SK-N-DZ (cell line): ENCODE measurements at regions not wholly inside any gene's neighbourhood (a gene's known extent, or its start where the extent isn't known, plus 50 kb on each side); places are given as distances from the start of the nearest gene placed in this dataset.
"Not testable (repeated sequence)": the region's sequence is repeated elsewhere in the genome, so short reads cannot be mapped to it uniquely, and the experiment has no call there.

Source experiments
- DNase-seq: peaks from one replicate; pipeline ENCODE4 v3.0.0-alpha.2; 2015; ENCODE audit warnings: low spot score

DNA sequence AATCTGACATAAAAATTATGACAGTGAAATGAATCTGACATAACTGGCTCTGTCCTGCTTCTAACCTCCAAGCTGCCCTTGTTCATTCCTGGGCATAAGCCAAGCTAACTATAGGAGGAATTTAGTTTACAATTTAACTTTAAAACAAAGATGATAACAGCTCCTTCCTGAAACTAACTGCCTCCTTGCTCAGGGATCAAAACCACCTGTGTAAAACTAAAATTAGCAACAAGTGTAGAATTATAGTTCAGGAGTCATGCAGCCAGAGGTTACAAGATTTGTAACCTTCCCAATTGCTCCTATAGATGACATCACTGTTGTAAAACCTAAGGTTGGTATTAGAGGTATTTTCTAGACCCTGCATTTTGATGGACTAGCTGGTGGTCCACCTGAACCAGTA lies 256.4 kb upstream of the POM121L12 start:
- DNase-seq, result no peak

DNA sequence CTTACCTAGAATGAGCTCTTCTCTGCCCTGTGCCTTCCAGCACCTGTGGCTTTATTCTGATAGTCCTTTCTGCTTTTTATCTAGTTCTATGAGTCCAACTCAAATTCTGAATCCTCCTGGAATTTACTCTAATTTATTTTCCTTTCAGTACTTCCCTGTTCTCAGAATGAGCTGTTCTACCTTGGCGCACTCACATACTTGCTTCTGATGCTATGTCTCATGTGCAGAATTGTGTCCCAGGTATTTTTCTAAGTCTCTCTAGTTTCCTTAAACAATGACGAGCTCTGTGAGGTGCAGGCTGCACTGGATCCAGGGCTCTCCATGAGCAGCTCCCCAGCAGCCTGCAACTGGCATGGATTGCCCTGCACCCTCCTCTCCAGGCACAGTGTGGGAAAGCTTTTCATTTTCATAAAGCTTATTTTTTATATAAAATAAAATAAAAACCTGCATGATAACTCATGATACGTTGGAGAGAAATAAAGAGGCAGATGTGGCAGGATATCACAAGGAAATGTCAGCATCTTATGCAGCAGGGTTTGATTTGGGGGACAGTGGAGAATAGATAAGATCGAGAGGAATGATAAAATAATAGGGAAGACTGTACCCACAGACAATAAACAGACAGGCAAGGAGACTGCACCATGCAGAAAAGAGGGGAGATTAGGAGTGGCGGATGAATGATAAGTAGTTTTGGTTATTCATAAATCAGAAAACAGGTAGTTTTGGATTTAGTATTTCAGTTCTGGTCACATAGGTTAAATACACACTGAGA lies 258.2 kb upstream of the POM121L12 start:
- DNase-seq, result no peak

DNA sequence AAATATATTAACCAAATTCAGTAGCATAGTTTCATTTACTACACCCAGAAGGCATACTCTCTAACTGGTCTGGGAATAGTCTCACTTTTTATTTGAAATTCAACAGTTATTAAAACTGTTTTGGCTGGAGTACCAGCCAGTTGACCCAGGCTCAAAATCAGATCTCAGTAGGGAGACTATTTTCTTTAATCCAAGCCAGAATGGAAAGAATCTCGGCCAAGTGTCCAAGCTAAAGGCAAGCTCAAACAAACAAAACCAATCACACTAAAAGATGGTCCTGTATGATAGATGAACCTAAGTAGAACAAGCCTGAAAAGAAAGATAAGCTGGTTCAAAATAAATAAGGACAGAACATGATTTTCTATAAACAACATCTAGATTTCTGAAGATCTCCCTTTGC lies 259.6 kb upstream of the POM121L12 start:
- no peak for DNase-seq

DNA sequence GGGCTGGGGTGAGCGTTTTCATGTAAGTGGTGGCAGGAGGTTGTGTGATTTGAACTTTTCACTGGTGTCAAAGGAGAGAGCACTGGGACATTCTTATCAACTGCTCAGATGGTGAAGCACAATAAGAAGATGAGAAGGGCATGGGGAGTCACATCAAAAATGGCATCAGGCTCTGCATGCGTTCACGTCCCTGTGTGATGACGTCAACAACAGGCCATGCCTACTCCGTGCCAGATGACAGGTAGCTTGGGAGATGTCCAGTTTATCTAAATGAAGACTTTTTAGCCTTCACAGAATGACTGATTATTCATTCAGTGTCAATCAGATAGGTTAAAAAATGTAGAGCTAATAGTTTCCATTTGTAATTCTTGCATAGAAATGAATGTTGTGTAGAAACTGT lies 264.3 kb upstream of the POM121L12 start:
- no peak for DNase-seq

DNA sequence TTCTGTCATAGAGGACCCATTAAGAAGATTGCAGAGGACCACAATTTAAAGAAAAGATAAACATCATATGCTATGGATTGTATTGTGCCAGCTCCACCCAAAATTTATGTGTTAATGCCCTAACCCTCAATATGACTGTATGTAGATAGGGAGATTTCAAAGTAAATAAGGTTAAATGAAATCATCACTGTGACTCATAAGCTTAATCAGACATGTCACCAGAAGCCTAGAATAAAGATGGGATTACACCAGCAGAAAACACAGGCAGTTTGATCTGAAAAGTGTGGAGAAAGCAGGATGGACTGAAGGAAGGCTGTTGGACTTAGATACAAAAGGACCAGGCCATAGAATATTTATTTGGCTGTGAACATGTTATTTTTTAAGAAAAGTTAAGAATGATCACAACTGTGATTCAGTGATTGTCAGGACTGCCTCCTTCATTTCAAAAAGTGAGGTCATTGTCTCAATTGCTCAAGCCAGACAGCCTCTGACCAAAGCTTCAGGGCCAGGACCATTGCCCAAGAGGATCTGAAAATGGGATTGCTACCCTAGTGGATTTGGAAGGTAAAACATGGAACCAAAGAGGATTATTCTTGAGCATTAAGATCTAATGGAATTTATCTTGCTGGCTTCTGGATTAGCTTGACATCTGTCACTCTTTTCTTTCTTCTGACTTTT lies 270.8 kb upstream of the POM121L12 start:
- DNase-seq, result peak; percentile 72

DNA sequence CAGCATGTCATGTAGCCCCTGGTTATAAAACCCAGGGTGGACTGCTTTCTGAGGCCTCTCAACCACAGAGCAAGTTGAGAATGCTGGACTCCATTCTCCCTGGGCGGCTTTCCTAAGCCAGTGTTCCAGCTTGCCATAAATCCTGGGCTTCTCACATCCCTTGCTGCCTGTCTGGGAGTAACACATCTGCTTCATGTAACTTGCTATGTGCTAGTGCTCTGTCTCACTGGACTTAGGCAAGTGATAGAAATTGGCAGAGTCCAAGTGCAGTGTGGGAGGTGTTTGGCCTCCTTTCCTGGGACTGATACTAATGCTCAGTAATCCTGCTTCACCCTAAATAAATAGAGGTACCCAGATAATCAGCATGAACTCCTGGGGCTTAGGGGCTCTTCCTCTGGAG lies 277.1 kb upstream of the POM121L12 start:
- no peak for DNase-seq

DNA sequence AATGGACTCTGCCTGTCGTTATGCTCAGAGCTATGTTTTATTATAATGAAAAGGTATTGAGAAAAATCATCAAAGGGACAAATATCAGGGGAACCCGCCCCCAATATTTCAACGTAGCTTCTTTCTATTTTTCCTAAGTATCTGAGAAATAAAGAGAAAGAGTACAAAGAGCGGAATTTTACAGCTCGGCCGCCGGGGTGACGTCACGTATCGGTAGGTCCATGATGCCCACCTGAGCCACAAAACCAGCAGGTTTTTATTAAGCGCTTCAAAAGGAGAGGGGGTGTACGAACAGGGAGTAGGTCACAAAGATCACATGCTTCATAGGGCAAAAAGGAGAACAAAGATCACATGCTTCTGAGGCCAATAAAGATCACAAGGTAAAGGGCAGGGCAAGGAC lies 281.6 kb upstream of the POM121L12 start:
- DNase-seq, result no peak

DNA sequence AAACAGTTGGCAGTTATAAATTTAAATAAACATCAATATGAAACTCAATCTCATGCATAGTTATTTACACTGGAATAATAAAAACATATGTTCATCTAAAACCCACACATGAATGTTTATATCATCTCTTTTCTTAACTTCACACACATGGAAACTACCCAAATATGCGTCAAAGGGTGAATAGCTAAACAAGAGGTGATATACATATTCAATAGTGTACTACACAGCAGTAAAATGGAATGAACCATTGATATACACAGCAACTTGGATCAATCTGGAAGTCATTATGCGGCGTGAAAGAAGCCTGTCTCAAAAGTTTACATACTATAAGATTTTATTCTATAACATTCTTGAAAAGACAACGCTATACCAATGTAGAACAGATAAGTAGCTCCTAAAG lies 282.5 kb upstream of the POM121L12 start:
- DNase-seq, result no peak

DNA sequence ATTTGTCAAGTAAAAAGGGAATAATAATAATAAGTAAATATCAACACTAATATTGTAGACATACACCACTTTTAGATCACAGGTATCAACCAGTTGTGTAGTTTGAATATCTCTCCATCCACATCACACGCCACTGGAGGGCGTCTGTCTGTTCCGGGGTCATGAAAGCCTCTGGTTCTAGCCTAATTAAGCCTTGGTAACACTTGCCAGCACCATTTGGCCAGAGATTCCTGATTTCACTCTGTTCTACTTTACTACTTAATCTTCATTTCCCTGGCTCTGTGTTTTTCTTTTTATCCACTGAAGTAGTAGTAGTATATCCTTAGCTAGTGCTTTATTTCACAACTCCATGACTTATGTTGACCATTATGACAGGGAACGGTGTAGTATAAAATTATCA lies 285.6 kb upstream of the POM121L12 start:
- DNase-seq, result no peak

DNA sequence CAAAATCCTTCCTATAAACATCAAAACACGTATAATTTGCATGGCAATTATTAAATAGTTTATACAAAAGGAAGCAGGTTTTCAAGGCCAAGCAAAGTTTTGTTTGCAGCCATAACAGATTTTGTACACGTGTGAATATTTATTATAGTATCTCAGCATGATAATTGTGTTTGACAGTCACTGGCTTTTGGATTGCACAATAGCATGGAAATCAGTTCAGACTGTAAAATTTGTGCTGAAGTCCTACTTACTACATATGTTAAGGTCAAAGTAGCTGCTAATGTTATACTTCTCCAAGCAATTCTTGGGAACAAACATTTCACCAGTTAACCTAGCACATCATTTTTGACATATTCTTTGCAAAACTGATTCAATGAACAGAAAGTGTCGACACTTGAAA lies 287.6 kb upstream of the POM121L12 start:
- no peak for DNase-seq

DNA sequence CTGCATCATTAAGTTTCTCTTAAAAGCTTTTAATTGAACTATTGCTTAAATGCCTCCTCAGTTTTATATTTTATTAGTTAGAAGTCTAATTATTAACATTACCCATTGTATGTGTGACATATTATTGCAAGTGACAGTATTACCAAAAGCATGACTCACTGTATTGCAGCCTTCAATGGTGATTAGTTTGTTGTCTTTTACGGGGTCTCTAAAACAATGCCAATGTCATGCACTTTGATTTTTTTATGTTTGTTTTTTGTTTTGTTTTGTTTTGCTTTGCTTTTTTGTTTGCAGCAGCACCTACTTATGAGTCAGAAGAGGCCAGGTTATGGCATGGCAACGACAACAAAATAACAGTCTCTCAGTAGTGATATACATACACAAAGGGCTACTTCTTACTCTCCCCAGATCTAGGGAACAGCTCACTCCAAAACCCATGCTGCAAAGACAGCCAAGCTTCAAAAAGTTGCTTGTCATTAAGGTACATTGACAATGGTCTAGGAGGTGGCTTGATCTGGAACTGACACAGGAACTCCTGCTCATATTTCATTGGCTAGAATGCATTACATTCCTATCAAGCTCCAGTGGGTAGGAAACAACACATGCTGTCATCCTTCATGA lies 293.7 kb upstream of the POM121L12 start:
- no peak for DNase-seq

DNA sequence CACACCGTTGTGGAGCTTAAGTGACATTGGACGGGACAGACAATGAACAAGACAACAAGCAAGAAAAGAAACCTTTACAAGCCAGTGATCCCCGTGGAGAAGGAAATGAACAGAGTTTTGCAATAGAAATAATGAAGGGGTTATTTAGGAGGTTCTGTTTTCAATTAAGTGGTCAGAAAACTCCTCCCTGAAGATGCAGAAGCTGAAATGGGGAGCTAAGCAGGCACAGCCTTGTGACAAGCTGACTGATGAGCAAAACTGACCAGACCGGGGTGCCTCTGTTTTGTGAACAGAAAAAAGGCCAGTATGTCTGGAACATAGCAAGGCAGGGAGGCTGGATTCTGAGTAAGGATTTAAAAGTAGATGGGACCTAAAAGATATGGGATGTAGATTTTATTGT lies 299.8 kb upstream of the POM121L12 start:
- DNase-seq, result peak; percentile 6

DNA sequence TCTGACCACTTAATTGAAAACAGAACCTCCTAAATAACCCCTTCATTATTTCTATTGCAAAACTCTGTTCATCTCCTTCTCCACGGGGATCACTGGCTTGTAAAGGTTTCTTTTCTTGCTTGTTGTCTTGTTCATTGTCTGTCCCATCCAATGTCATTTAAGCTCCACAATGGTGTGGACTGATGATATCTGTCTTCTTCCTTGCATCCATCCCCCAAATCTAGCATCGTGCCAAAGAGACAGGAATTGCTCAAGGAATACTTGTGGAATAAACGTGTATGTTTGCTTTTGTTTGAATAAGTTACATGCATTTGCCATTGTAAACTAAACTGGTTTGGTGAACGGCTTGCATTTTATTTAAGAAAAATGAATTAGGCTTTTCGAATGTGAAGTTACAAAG lies 306.8 kb upstream of the POM121L12 start:
- not testable (repeated sequence) for DNase-seq

DNA sequence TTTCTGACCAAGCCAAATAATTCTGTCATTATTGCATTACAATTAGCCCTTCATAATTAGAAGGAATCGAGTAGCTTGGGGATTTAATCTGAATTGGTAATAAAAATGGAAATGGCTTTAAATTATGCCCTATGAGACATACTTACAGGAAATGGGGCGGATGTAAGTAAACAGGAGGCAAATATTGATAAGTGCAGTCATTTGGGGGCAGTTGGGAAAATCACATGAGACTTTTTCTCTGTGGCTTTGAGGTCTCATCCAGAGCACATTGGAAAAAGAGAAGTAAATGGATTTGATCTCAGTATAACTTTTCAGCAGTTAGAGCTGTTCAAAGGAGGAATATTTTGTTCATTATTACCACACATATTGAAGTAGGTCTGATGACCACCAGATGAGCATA lies 307.8 kb upstream of the POM121L12 start:
- DNase-seq, result no peak

DNA sequence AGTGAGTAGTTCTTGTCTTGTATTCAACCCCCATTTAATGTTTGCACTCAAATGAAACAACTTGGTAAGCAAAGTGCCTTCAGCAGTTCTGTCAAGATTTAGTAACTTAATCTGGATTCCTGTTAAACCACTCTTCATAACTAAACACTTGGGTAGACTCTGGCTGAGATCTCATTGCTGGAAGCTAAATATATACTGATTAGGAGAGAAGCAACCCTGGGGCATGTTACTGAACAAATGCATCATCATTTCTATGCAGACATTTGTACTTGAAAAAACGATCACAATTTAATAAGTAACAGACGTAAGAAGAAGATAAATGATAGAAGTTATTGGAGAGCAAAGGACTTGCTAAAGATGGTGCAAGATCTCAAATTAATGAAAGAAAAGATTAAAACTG lies 308.4 kb upstream of the POM121L12 start:
- no peak for DNase-seq

DNA sequence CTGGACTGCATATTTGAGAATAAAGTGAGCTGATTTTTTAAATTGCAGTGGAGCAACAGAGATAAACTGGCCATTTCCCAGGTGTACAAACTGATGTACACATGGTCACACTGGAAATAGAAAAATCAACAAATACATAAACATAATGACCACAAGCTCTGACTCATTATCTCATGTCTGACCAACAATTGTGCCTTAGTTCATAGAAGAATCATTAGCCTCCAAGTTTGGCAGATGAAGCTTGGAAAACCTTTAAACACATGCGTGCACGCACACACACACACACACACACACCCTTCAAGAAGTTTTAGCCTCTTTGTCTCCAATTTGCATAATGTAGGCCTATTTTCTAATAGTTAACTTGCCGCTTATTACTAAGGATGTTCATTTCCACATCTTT lies 308.9 kb upstream of the POM121L12 start:
- DNase-seq, result no peak

DNA sequence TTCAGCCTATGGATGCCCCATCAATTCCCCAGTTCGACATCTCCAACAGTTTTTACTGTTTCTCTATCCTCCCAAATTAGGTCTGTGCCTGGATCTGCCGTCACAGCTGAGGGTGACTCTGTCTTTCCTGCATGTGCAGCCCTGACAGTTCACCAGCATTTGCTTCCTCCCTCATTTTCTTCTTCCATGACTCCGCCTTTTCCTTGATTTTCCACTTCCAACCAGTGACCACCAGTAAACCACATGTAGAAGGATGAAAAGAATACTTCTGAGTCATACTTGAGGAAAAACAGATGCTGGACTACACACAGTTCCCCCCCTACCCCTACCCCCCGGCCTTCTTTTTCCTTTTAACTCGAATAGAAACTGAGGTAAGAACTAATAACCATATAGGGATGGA lies 311.8 kb upstream of the POM121L12 start:
- no peak for DNase-seq

DNA sequence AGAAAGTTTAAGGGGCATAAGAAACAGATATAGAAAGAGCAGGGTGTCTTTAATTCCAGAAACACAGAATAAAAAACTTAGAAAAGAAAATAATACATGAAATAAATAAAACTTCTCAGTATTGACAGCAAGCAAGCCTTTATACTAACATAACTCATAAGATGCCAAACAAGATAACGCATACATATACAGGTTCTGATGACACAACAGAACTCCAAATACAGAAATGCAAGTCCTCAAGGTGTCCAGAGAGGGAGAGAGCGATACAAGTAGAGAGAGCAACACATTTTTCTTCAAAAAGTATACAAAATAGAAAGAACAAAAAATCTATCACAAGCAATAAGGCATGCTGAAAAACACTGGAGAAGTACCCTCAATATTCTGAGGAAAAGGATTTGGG lies 314.6 kb upstream of the POM121L12 start:
- DNase-seq, result no peak

DNA sequence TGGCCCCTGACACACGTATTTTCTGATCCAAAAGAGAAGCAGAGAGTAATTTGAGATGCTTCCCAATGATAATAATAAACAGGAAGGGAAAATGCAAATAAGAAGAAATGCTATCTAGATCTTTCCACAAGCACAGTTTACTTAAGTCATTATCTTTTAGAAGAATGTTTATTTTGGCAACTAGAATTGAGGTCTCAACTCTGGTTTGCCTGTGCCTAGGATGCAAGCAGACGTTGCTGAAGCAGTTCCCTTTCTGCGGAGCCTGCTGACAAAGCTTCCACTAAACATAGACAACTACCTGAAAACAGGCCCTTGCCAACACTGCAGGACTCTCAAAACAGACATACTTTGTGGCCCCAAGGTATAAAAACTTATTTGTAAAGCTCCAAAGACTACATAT lies 315.8 kb upstream of the POM121L12 start:
- no peak for DNase-seq

DNA sequence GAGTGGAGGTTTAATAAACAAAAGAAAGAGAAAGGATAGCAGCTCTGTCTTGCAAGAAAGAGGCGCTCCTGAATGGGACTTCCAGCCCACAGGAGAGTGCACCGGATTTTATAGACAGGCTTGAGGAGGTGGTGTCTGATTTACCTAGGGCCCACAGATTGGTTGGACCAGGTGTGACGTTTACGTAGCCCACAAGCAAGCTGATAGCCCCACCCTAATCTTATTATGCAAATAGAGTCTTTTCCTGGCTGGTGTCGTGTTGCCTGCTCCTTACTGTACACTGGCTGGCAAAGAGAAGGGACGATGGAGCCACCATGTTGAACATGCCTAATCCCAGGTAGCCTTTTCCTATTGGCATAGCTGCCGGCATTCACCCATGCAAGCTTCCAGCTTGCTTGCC lies 319.7 kb upstream of the POM121L12 start:
- DNase-seq, result peak; percentile 49

DNA sequence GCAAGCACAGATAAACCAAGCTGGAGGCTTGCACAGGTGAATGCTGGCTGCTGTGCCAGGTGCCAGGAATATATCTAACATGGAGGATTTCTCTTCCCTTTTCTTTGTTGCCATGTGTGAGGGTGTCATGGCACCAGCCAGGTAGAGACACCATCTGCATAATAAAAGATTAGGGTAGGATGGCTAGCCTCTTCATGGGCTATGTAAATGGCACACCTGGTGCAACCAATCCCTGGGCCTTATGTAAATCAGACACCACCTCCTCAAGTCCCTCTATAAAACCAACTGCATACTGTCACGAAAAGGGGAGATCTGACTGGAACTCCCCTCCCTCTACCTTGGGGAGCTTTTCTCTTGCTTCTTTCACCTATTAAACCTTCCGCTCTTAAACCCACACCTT lies 322.5 kb upstream of the POM121L12 start:
- DNase-seq, result no peak

DNA sequence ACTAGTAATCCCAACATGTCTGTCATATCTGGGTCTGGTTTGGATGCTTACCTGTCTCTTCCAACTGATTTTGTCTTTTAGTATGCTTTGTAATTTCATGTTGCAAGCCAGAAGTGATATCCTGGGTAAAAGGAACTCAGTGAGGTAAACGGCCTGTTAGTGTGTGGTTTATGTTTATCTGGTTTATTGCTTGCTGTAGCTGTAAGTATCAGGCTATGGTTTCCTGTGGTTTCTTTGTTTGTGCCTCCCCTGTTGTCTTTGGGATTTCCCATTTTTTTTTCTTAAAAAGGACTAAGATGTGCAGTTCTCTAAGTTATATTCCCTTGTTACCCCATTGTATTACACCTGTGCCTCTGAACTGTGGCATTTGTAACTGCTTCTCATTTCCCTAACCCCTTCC lies 323.5 kb upstream of the POM121L12 start:
- DNase-seq, result no peak

DNA sequence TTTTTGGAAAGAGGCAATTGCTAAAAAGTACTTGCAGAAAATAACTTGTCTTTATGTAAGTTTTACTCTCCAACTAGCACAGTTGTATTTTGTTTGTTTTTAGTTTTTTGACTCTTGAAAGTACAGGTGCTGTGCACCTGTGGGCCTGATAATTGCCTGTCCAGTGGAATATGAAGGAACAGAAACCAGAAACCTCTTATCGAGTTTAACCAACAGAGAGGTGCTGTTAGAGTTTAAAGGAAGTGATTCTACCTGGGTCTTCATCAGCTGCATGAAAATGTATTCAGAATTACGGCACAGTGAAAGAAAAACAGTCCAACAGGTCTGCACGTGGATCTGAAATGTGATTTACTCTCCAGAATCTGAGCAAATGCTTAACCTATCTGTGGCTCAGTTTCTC lies 326.6 kb upstream of the POM121L12 start:
- no peak for DNase-seq
